Sigmoid colon (tissue), 3 donors: ENCODE measurements at regions not wholly inside any gene's neighbourhood (a gene's known extent, or its start where the extent isn't known, plus 50 kb on each side); places are given as distances from the start of the nearest gene placed in this dataset.

Source experiments
- POLR2A ChIP-seq, 2 donors: fragments of 450-650 bp; IDR thresholded peaks; one replicate each; pipeline ENCODE4 v1.6.1; 2016; ENCODE audit warnings: antibody characterized with exemption in 2 of 2, mild to moderate bottlenecking in 2 of 2, moderate library complexity in 2 of 2
- TF ChIP-seq, protein P1 (sequence below), 4 experiments: fragments of 450-650 bp in 3 of 4; fragments of 200-600 bp in 1 of 4; IDR thresholded peaks; one replicate each; pipeline ENCODE4 v1.5.1; 2016 to 2019; ENCODE audit warnings: antibody characterized with exemption in 4 of 4, mild to moderate bottlenecking in 3 of 4, moderate library complexity in 2 of 4

DNA sequence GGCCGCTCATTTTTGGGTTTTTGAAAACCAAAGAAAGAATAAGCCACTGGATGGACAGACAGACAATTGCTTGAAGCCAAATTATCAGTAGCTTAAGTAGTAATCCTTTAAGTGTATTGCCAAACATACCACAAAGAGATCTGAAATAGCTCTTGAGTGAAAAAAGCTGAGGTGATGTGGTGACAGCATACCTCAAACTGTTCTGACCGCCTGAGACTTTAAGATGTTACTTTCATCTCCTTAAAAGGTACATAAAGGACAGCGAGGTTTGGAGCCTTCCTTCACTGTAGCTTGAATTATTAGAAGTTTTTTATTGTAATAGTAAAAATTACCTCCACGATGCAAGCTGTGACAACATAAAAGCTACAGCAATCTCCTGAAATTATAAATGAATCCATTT is 271.5 kb upstream of the FAM241A start:
- TF ChIP-seq POLR2A (IDR thresholded peaks at IDR 0.05), result no peak
- TF ChIP-seq, protein P1, sequence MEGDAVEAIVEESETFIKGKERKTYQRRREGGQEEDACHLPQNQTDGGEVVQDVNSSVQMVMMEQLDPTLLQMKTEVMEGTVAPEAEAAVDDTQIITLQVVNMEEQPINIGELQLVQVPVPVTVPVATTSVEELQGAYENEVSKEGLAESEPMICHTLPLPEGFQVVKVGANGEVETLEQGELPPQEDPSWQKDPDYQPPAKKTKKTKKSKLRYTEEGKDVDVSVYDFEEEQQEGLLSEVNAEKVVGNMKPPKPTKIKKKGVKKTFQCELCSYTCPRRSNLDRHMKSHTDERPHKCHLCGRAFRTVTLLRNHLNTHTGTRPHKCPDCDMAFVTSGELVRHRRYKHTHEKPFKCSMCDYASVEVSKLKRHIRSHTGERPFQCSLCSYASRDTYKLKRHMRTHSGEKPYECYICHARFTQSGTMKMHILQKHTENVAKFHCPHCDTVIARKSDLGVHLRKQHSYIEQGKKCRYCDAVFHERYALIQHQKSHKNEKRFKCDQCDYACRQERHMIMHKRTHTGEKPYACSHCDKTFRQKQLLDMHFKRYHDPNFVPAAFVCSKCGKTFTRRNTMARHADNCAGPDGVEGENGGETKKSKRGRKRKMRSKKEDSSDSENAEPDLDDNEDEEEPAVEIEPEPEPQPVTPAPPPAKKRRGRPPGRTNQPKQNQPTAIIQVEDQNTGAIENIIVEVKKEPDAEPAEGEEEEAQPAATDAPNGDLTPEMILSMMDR (IDR thresholded peaks at IDR 0.05), result no peak
